ENCODE measurements at regions not wholly inside any gene's neighbourhood (a gene's known extent, or its start where the extent isn't known, plus 50 kb on each side); places are given as distances from the start of the nearest gene placed in this dataset.

GRCh38 chr3:44033123-44033522, 208.6 kb upstream of the TOPAZ1 start:
- TF ChIP-seq CTCF (IDR thresholded peaks at IDR 0.05 in 4 of 5, conservative IDR thresholded peaks at IDR 0.05 in 1 of 5), result no peak
- no peak for TF ChIP-seq POLR2A (IDR thresholded peaks at IDR 0.05)

Measured in gastrocnemius medialis (tissue), 4 donors.